Muscle layer of colon (tissue), 2 donors: ENCODE measurements at regions not wholly inside any gene's neighbourhood (a gene's known extent, or its start where the extent isn't known, plus 50 kb on each side); places are given as distances from the start of the nearest gene placed in this dataset.

Experiments used
- H3K27ac ChIP-seq: one replicate; pipeline ENCODE4 v1.7.0; 2013; ENCODE audit warnings: low read depth, mild to moderate bottlenecking, low read length, moderate library complexity
- H3K27me3 ChIP-seq, 2 donors: one replicate each; pipeline ENCODE4 v1.7.0; 2013; ENCODE audit warnings: low read length in 2 of 2, mild to moderate bottlenecking in 2 of 2; ENCODE audit not compliant: insufficient read depth in 2 of 2, control insufficient read depth in 1 of 2
- H3K36me3 ChIP-seq: one replicate; pipeline ENCODE4 v1.7.0; 2013; ENCODE audit warnings: mild to moderate bottlenecking, low read length; ENCODE audit not compliant: insufficient read depth
- H3K4me1 ChIP-seq: one replicate; pipeline ENCODE4 v1.7.0; 2013; ENCODE audit warnings: mild to moderate bottlenecking, low read length; ENCODE audit not compliant: insufficient read depth
- H3K4me3 ChIP-seq, 2 donors: one replicate each; pipeline ENCODE4 v1.7.0; 2013; ENCODE audit warnings: low read length in 2 of 2, low read depth in 1 of 2, mild to moderate bottlenecking in 1 of 2, moderate library complexity in 1 of 2
- H3K9ac ChIP-seq: one replicate; pipeline ENCODE4 v1.7.0; 2013; ENCODE audit warnings: low read length
- H3K9me3 ChIP-seq: one replicate; pipeline ENCODE4 v1.7.0; 2013; ENCODE audit warnings: mild to moderate bottlenecking, low read length
- donor health status: abdominal sarcoma.
- donor health status: Adenocarcinoma of cecum.

- H3K4me3 ChIP-seq = no peak overlapping the region
- no peaks in the 10 kb centered on the region for H3K4me1 ChIP-seq
- H3K9me3 ChIP-seq = no peaks in the 10 kb centered on the region
- H3K9ac ChIP-seq = no peak overlapping the region
- H3K36me3 ChIP-seq = no peaks in the 10 kb centered on the region
- H3K27ac ChIP-seq = no peak overlapping the region
- no peaks in the 10 kb centered on the region for H3K27me3 ChIP-seq
Measured at GRCh38 chr2:7309582-7309981, 392.4 kb downstream of the RNF144A start.

- no peak overlapping the region for H3K4me3 ChIP-seq
- H3K9ac ChIP-seq = no peak overlapping the region
- no peaks in the 10 kb centered on the region for H3K9me3 ChIP-seq
- no peak overlapping the region for H3K27ac ChIP-seq
- no peaks in the 10 kb centered on the region for H3K36me3 ChIP-seq
- H3K27me3 ChIP-seq = no peaks in the 10 kb centered on the region
- no peaks in the 10 kb centered on the region for H3K4me1 ChIP-seq
Measured at GRCh38 chr2:7324706-7325105, 407.5 kb downstream of the RNF144A start.

- H3K27ac ChIP-seq = no peak overlapping the region
- no peak overlapping the region for H3K4me3 ChIP-seq
- H3K36me3 ChIP-seq = no peaks in the 10 kb centered on the region
- H3K4me1 ChIP-seq = no peaks in the 10 kb centered on the region
- no peaks in the 10 kb centered on the region for H3K9me3 ChIP-seq
- no peak overlapping the region for H3K9ac ChIP-seq
- H3K27me3 ChIP-seq = no peaks in the 10 kb centered on the region
Measured at GRCh38 chr2:7325186-7325585, 408.0 kb downstream of the RNF144A start.

- Histone ChIP-seq H3K9ac (no peak overlapping the region), H3K9me3 (no peaks in the 10 kb centered on the region), H3K4me3 (no peak overlapping the region), H3K4me1 (no peaks in the 10 kb centered on the region), H3K36me3 (no peaks in the 10 kb centered on the region), H3K27ac (no peak overlapping the region), H3K27me3 (no peaks in the 10 kb centered on the region)
Measured at GRCh38 chr2:7329465-7329864, 412.3 kb downstream of the RNF144A start.

GRCh38 chr2:7333189-7333765 lies 416.1 kb downstream of the RNF144A start:
- Histone ChIP-seq H3K36me3 (no peaks in the 10 kb centered on the region), H3K27me3 (no peaks in the 10 kb centered on the region), H3K27ac (no peak overlapping the region), H3K9ac (no peak overlapping the region), H3K9me3 (no peaks in the 10 kb centered on the region), H3K4me3 (no peak overlapping the region), H3K4me1 (no peaks in the 10 kb centered on the region)

GRCh38 chr2:7333960-7334493 lies 416.8 kb downstream of the RNF144A start:
- H3K4me3 ChIP-seq = no peak overlapping the region
- no peak overlapping the region for H3K9ac ChIP-seq
- no peaks in the 10 kb centered on the region for H3K4me1 ChIP-seq
- no peaks in the 10 kb centered on the region for H3K9me3 ChIP-seq
- H3K27me3 ChIP-seq = no peaks in the 10 kb centered on the region
- no peaks in the 10 kb centered on the region for H3K36me3 ChIP-seq
- no peak overlapping the region for H3K27ac ChIP-seq

- H3K4me3 ChIP-seq = no peak overlapping the region
- no peaks in the 10 kb centered on the region for H3K27me3 ChIP-seq
- no peak overlapping the region for H3K27ac ChIP-seq
- no peaks in the 10 kb centered on the region for H3K36me3 ChIP-seq
- H3K9me3 ChIP-seq = no peaks in the 10 kb centered on the region
- H3K4me1 ChIP-seq = no peaks in the 10 kb centered on the region
- H3K9ac ChIP-seq = no peak overlapping the region
Measured at GRCh38 chr2:7338961-7339360, 421.7 kb downstream of the RNF144A start.

GRCh38 chr2:7346336-7346735 lies 429.1 kb downstream of the RNF144A start:
- H3K9ac ChIP-seq = no peak overlapping the region
- no peaks in the 10 kb centered on the region for H3K4me1 ChIP-seq
- H3K4me3 ChIP-seq = no peak overlapping the region
- H3K27ac ChIP-seq = no peak overlapping the region
- no peaks in the 10 kb centered on the region for H3K27me3 ChIP-seq
- H3K36me3 ChIP-seq = no peaks in the 10 kb centered on the region
- no peaks in the 10 kb centered on the region for H3K9me3 ChIP-seq

GRCh38 chr2:7348761-7349160 lies 431.5 kb downstream of the RNF144A start:
- H3K9me3 ChIP-seq = no peaks in the 10 kb centered on the region
- no peaks in the 10 kb centered on the region for H3K27me3 ChIP-seq
- H3K4me3 ChIP-seq = no peak overlapping the region
- no peak overlapping the region for H3K9ac ChIP-seq
- no peak overlapping the region for H3K27ac ChIP-seq
- no peaks in the 10 kb centered on the region for H3K36me3 ChIP-seq
- H3K4me1 ChIP-seq = no peaks in the 10 kb centered on the region

GRCh38 chr2:7352191-7352590 lies 435.0 kb downstream of the RNF144A start:
- Histone ChIP-seq H3K36me3 (no peaks in the 10 kb centered on the region), H3K27me3 (no peaks in the 10 kb centered on the region), H3K27ac (no peak overlapping the region)

GRCh38 chr2:7353571-7353970 lies 436.4 kb downstream of the RNF144A start:
- Histone ChIP-seq H3K36me3 (no peaks in the 10 kb centered on the region), H3K4me1 (no peaks in the 10 kb centered on the region), H3K9ac (no peak overlapping the region), H3K4me3 (no peak overlapping the region), H3K27ac (no peak overlapping the region), H3K9me3 (no peaks in the 10 kb centered on the region), H3K27me3 (no peaks in the 10 kb centered on the region)

More at GRCh38 chr2:7352191-7352590, 435.0 kb downstream of the RNF144A start:
- H3K4me3 ChIP-seq = no peak overlapping the region
- H3K4me1 ChIP-seq = no peaks in the 10 kb centered on the region
- no peaks in the 10 kb centered on the region for H3K9me3 ChIP-seq
- H3K9ac ChIP-seq = no peak overlapping the region

GRCh38 chr2:7355781-7356180 lies 438.6 kb downstream of the RNF144A start:
- Histone ChIP-seq H3K4me1 (no peaks in the 10 kb centered on the region), H3K27me3 (no peaks in the 10 kb centered on the region)

More at GRCh38 chr2:7355781-7356180, 438.6 kb downstream of the RNF144A start:
- Histone ChIP-seq H3K27ac (no peak overlapping the region), H3K9ac (no peak overlapping the region), H3K4me3 (no peak overlapping the region), H3K36me3 (no peaks in the 10 kb centered on the region), H3K9me3 (no peaks in the 10 kb centered on the region)
